Upper lobe of left lung (tissue), 4 donors: ENCODE measurements at regions not wholly inside any gene's neighbourhood (a gene's known extent, or its start where the extent isn't known, plus 50 kb on each side); places are given as distances from the start of the nearest gene placed in this dataset.
"Not testable (repeated sequence)": the region's sequence is repeated elsewhere in the genome, so short reads cannot be mapped to it uniquely, and the experiment has no call there.

Experiments
- EP300 ChIP-seq, 4 donors: sonication (generic); formaldehyde crosslinking; IDR thresholded peaks; one replicate each; pipeline ENCODE4 v1.5.1; 2017; ENCODE audit warnings: antibody characterized with exemption in 4 of 4, control low read depth in 2 of 4
- POLR2A ChIP-seq, 4 donors: fragments of 450-650 bp; IDR thresholded peaks; one replicate each; pipeline ENCODE4 v1.5.1; 2016 to 2017; ENCODE audit warnings: antibody characterized with exemption in 4 of 4, mild to moderate bottlenecking in 2 of 4
- POLR2AphosphoS5 ChIP-seq, 2 donors: sonication (generic); formaldehyde crosslinking; IDR thresholded peaks; one replicate each; pipeline ENCODE4 v1.5.1; 2017; ENCODE audit warnings: antibody characterized with exemption in 2 of 2
- TF ChIP-seq, protein P1 (sequence below), 6 experiments: fragments of 450-650 bp in 4 of 6; fragments of 200-600 bp in 2 of 6; sonication (generic) in 2 of 6; IDR thresholded peaks; one replicate each; pipeline ENCODE4 v1.5.1; 2016 to 2019; ENCODE audit warnings: antibody characterized with exemption in 6 of 6

DNA sequence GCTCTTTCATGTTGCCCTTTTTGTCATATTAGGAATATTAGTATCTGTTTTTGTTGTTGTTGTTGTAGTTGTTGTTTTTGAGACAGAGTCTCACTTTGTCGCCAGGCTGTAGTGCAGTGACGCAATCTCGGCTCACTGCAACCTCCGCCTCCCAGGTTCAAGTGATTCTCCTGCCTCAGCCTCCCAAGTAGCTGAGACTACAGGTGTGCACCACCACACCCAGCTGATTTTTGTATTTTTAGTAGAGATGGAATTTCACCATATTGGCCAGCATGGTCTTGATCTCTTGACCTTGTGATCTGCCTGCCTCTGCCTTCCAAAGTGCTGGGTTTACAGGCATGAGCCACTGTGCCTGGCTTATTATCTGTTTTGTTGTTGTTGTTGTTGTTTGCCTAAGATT, 69.7 kb upstream of the CCN2 start:
- TF ChIP-seq, protein P1, sequence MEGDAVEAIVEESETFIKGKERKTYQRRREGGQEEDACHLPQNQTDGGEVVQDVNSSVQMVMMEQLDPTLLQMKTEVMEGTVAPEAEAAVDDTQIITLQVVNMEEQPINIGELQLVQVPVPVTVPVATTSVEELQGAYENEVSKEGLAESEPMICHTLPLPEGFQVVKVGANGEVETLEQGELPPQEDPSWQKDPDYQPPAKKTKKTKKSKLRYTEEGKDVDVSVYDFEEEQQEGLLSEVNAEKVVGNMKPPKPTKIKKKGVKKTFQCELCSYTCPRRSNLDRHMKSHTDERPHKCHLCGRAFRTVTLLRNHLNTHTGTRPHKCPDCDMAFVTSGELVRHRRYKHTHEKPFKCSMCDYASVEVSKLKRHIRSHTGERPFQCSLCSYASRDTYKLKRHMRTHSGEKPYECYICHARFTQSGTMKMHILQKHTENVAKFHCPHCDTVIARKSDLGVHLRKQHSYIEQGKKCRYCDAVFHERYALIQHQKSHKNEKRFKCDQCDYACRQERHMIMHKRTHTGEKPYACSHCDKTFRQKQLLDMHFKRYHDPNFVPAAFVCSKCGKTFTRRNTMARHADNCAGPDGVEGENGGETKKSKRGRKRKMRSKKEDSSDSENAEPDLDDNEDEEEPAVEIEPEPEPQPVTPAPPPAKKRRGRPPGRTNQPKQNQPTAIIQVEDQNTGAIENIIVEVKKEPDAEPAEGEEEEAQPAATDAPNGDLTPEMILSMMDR (IDR thresholded peaks at IDR 0.05) = not testable (repeated sequence)
- not testable (repeated sequence) for TF ChIP-seq POLR2AphosphoS5, POLR2A, EP300 (IDR thresholded peaks at IDR 0.05)
